ENCODE measurements at regions not wholly inside any gene's neighbourhood (a gene's known extent, or its start where the extent isn't known, plus 50 kb on each side); places are given as distances from the start of the nearest gene placed in this dataset.

DNA sequence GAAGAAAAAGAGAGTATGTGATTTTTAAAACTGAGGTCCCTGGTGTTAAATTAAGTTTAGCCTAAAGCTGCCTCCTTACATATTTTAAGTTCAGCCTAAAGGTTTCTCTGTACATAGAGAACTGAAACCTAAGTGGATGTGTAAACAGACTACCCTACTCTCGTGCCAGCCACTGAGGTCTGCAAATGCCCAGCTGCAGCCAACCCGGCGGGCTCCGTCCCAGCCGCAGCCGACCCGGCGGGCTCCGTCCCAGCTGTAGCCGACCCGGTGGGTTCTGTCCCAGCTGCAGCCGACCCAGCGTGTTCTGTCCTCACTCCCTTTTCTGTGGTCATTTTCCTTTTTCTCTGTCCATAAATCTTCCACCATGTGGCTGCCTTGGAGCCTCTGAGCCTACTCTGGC lies 97.2 kb upstream of the SFSWAP start:
- Mint-ChIP-seq H3K27ac (no peak overlapping the region), H3K4me1 (ENCODE audit: low read depth) (peaks cover 10% of the 10 kb centered on the region), H3K4me3 (no peak overlapping the region), H3K36me3 (ENCODE audit: low read depth) (no peaks in the 10 kb centered on the region), H3K27me3 (ENCODE audit: insufficient read depth) (peaks cover 9% of the 10 kb centered on the region), H3K9me3 (no peaks in the 10 kb centered on the region)
- intact Hi-C loops (cut with micrococcal nuclease): no loop called here
- no peak for DNase-seq (ENCODE audit: low spot score)

DNA sequence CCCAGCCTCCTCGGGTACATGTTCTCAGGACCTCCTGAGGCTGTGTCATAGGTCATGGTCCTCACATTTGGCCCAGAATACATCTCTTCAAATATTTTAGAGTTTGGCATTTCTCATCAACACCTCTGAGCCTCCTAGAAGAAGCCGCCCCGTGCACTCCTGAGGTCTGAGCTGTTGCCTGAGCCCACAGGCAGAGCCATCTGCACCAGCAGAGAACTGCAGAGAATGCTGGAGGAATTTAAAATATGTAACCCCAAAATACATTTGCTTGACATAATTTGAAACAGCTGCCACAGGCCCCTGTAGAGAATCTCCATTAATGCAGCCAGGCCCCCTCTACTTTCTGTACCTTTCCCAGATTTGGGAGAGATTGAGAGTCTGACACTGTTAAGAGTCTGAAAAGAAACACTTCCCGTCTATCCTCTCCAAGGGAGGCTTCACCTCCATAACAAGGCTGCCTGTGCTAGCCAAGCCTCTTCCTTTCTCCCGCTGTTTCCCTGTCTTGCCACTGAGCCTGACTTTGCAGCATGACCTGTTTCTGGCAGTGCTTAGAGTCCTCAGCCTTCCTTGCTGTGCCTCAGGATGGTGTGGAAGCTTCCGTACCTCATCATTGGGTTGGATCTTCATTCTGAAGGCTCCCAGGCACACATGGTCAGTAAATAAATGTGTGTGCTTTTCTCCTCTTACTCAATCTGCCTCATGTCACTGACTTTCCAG lies 95.4 kb upstream of the SFSWAP start:
- intact Hi-C loops (cut with micrococcal nuclease): no loop called here
- Mint-ChIP-seq H3K4me3 (no peak overlapping the region), H3K27me3 (ENCODE audit: insufficient read depth) (peaks cover 13% of the 10 kb centered on the region), H3K9me3 (no peaks in the 10 kb centered on the region), H3K4me1 (ENCODE audit: low read depth) (no peaks in the 10 kb centered on the region), H3K27ac (no peak overlapping the region), H3K36me3 (ENCODE audit: low read depth) (no peaks in the 10 kb centered on the region)
- no peak for DNase-seq (ENCODE audit: low spot score)

DNA sequence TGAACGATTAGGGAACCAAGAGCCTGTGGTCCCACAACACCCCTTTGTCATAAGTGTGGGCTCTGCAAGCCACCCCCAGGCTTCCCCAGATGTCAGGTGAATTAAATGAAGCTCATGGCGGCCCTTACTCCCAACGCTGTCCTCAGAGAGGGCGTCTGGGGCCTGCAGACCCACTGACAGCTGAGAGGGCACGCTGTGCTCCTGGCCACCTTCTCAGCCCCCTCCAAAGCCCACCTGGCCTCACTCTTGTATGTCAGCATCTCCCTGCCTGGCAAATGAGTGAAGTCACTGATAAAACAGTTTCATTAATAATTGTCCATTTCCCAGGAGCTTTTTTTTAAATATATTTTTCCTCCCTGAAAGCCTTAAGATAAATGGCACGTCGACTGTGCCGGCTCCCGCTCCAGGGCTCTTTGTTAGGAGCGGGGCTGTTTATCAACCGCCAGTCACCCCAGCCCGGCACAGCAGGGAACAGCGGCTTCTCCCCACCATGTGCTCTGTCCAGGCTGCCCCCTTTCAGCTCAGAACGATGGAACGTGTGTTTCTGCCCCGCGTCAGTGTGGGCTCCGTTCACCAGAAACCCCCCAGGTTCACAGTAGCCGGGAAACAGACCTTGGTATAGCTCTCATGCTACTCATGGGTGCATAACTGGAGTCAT lies 94.7 kb upstream of the SFSWAP start:
- H3K4me3 Mint-ChIP-seq: no peak overlapping the region
- peaks cover 15% of the 10 kb centered on the region for H3K27me3 Mint-ChIP-seq (ENCODE audit: insufficient read depth)
- DNase-seq (ENCODE audit: low spot score): no peak
- intact Hi-C loops (cut with micrococcal nuclease): no loop called here
- H3K36me3 Mint-ChIP-seq (ENCODE audit: low read depth): no peaks in the 10 kb centered on the region
- no peak overlapping the region for H3K27ac Mint-ChIP-seq
- H3K9me3 Mint-ChIP-seq: no peaks in the 10 kb centered on the region
- H3K4me1 Mint-ChIP-seq (ENCODE audit: low read depth): no peaks in the 10 kb centered on the region

DNA sequence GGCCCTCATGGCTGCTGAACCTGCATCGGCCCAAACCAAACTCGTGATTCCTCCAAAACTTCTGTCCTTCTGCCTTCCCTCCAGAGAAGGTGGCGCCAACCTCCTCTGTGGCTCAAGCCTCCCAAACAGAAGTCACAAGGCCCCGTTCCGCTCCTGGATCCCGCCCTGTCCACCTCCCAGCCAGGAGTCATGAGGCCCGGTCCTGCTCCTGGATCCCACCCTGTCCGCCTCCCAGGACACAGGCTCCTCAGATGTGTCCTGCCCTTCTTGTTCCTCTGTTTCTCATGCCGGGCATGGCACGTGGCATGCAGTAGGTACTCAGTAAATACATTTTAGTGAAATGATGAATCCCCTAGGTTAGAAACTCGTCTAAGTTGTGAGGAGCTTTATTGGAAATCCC lies 94.2 kb upstream of the SFSWAP start:
- no peaks in the 10 kb centered on the region for H3K4me1 Mint-ChIP-seq (ENCODE audit: low read depth)

DNA sequence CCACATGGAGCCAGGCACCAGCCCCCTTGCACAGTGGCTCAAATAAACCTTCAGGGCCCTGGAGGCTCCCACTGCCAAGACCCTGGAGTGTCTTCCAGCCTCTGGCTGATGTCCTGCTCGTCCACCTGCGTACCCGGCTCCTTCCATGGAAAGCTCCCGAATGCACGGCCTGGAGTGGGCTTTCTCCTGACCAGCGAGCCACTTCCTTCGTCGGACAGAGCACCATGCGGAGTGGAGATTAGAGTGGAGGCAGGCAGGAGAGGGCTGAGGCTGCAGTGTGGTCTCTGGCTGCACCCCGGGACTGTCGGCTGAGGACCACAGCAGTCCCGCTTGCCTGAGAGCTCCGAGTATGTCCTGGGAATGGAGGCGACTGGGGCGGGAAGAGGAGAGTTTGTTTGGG lies 93.7 kb upstream of the SFSWAP start:
- Mint-ChIP-seq H3K9me3 (no peaks in the 10 kb centered on the region), H3K4me3 (no peak overlapping the region), H3K36me3 (ENCODE audit: low read depth) (no peaks in the 10 kb centered on the region), H3K27ac (no peak overlapping the region), H3K4me1 (ENCODE audit: low read depth) (no peaks in the 10 kb centered on the region), H3K27me3 (ENCODE audit: insufficient read depth) (peaks cover 15% of the 10 kb centered on the region)
- intact Hi-C loops (cut with micrococcal nuclease): no loop called here
- DNase-seq (ENCODE audit: low spot score): no peak

More for the DNA sequence above, 94.2 kb upstream of the SFSWAP start:
- Mint-ChIP-seq H3K9me3 (no peaks in the 10 kb centered on the region), H3K27me3 (ENCODE audit: insufficient read depth) (peaks cover 15% of the 10 kb centered on the region), H3K27ac (no peak overlapping the region), H3K4me3 (no peak overlapping the region), H3K36me3 (ENCODE audit: low read depth) (no peaks in the 10 kb centered on the region)
- no peak for DNase-seq (ENCODE audit: low spot score)
- intact Hi-C loops (cut with micrococcal nuclease): no loop called here

DNA sequence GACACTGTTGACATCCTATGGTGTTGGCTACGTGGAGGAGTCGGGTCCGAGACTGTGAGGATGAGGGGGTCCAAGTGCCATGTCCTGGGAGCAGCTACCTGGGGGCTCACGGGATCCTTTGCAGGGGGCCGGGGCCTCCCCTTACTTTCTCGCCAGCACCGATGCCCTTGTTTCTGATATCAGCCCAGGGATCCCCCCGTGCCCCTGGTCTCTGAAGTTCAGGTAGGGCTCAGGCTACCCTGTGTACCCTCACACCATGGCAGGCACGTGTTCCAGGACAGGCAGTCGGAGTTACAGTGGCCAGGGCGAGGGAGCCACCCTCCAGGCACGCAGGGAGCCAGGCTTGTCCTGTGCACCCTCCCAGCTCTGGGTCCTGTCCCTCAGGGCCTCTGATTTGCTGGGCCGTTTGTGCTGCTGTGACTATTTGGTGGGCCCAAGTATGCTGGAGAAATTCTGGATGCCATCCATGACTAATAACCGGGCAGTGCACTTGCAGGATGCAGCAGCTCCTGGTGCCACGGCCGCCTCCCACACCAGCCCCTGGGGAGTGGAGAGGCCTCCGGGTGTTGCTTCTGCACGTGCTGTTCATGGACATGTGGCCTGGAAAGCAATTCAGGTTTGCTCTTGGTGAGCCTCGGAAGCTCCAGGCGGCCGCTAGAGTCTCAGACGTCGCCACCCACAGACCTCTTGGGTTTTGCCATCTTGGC lies 93.1 kb upstream of the SFSWAP start:
- Mint-ChIP-seq H3K27ac (no peak overlapping the region), H3K27me3 (ENCODE audit: insufficient read depth) (peaks cover 15% of the 10 kb centered on the region), H3K9me3 (no peaks in the 10 kb centered on the region), H3K36me3 (ENCODE audit: low read depth) (no peaks in the 10 kb centered on the region), H3K4me3 (no peak overlapping the region), H3K4me1 (ENCODE audit: low read depth) (no peaks in the 10 kb centered on the region)
- no peak for DNase-seq (ENCODE audit: low spot score)
- intact Hi-C loops (cut with micrococcal nuclease): no loop called here

DNA sequence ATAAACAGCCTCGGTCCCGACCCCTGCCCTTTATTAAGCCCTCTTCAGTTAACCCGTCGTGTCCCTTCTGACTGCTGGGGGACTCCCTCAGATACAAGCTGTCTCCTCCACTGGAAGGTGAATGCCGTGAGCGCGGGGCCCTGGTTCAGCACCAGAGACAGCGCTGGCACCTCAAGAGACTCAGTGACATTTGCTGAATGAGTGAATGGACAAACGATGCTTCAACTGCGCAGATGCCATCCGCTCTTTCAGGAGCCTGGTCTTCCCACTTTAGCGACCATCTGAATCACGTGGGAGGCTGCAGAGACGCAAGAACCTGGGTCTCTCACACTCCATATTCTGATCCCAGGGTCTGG lies 92.6 kb upstream of the SFSWAP start:
- H3K4me3 Mint-ChIP-seq: no peak overlapping the region

DNA sequence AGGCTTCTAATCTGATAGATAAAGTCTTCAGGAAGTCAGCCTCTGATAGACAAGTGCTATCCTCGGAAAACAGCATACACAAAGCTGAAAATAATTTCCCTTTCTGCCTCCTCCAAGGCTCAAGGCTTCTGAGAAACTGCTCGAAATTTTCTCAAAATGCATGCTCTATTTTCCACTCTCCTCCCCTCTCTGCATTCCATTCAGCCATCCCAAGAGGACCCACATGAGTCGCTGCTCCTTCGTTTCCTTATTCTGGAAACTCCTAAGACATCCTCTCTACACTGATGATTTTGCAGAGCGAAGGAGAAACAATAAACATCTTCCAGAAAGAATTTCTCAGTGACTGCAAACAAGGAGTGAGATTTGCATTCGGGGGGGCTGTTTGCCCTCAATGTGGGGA lies 92.2 kb upstream of the SFSWAP start:
- DNase-seq (ENCODE audit: low spot score): no peak
- H3K27ac Mint-ChIP-seq: no peak overlapping the region
- no peaks in the 10 kb centered on the region for H3K4me1 Mint-ChIP-seq (ENCODE audit: low read depth)
- H3K36me3 Mint-ChIP-seq (ENCODE audit: low read depth): no peaks in the 10 kb centered on the region
- H3K4me3 Mint-ChIP-seq: no peak overlapping the region
- peaks cover 11% of the 10 kb centered on the region for H3K27me3 Mint-ChIP-seq (ENCODE audit: insufficient read depth)
- intact Hi-C loops (cut with micrococcal nuclease): no loop called here
- H3K9me3 Mint-ChIP-seq: no peaks in the 10 kb centered on the region

More for the DNA sequence above, 92.6 kb upstream of the SFSWAP start:
- no peaks in the 10 kb centered on the region for H3K9me3 Mint-ChIP-seq
- intact Hi-C loops (cut with micrococcal nuclease): no loop called here
- H3K36me3 Mint-ChIP-seq (ENCODE audit: low read depth): no peaks in the 10 kb centered on the region
- no peak overlapping the region for H3K27ac Mint-ChIP-seq
- peaks cover 11% of the 10 kb centered on the region for H3K27me3 Mint-ChIP-seq (ENCODE audit: insufficient read depth)
- H3K4me1 Mint-ChIP-seq (ENCODE audit: low read depth): no peaks in the 10 kb centered on the region
- DNase-seq (ENCODE audit: low spot score): no peak

DNA sequence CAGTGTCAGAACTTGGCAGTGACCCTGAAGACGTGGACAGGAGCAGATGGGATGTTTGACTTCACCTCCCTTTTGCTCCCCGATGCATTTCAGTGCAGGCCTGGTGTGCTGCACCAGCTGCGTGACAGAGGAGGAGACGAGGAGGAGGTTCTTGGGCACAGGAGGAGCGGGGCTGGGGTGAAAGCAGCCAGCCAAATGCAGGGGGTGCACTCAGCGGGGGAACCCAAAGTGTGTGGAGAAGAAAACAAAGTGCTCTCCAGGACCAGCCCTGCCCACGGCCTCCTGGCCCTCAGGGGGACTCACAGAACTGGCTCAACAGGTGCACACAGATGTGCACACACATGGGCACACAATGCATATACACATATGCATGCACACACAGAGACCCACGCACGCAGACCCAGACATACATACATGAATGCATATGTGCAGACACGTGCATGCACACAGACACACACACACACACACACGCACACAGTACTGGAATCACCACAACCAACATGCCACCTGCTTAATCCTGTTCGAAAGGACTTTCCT lies 91.7 kb upstream of the SFSWAP start:
- no peaks in the 10 kb centered on the region for H3K4me1 Mint-ChIP-seq (ENCODE audit: low read depth)
- H3K27me3 Mint-ChIP-seq (ENCODE audit: insufficient read depth): peaks cover 11% of the 10 kb centered on the region
- no peak for DNase-seq (ENCODE audit: low spot score)
- no peaks in the 10 kb centered on the region for H3K9me3 Mint-ChIP-seq
- intact Hi-C loops (cut with micrococcal nuclease): no loop called here
- H3K27ac Mint-ChIP-seq: no peak overlapping the region
- H3K4me3 Mint-ChIP-seq: no peak overlapping the region
- no peaks in the 10 kb centered on the region for H3K36me3 Mint-ChIP-seq (ENCODE audit: low read depth)

DNA sequence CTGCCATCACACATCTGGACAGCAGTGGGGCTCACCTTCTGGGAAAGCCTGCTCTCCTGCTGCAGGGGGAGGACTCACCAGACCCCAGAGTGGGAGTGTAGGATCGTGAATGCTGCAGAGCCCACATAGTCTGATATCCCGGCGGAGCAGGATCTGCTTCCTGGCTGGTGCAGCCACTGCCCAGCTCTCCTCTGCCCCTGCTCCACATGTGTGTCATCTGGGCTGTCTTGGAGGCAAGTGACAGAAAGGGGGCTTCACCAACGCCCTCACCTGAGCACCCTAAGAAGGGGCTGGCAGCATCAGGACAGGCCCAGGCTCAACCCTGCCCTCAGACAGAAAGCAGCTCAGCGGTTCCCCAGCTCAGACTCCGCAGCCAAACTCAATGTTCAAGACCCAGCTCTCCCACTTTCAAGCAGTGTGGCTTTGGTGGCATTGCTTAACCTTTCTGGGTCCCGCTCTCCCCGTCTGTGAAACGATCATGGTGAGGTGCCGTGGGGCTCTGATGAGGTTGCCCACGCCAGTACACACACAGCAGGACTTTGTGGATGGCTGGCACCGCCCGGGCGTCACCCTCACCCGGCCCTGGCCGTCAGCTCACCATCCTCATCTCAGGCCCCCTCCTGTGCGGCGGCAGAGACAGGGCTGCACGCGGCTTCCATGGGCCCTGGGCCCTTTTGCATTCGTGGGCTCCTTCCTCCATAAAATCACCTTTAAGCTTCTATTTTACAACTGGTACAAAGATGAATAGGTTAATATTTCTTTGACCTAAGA lies 91.0 kb upstream of the SFSWAP start:
- no peaks in the 10 kb centered on the region for H3K9me3 Mint-ChIP-seq
- H3K27ac Mint-ChIP-seq: no peak overlapping the region
- peaks cover 13% of the 10 kb centered on the region for H3K27me3 Mint-ChIP-seq (ENCODE audit: insufficient read depth)
- no peak overlapping the region for H3K4me3 Mint-ChIP-seq
- no peaks in the 10 kb centered on the region for H3K4me1 Mint-ChIP-seq (ENCODE audit: low read depth)
- no peaks in the 10 kb centered on the region for H3K36me3 Mint-ChIP-seq (ENCODE audit: low read depth)
- no peak for DNase-seq (ENCODE audit: low spot score)
- intact Hi-C loops (cut with micrococcal nuclease): no loop called here

DNA sequence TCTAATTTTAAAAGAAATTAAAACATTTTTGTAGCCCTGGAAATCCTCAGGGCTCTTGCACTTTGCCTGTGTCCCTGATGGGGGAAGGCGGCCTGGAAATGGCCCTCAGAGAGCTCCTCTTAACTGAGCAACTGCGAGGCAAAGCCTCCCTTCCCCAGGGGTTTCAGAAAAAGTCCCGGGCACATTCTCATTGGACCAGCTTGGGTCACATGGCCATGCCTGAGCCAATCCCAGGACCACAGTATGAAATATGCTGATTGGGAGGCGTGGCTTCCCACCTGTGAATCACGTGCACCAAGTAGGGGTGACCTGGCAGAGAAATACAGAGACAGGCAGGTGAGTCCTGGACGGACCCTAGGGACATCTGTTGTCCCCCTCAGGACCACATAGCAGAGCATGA lies 90.4 kb upstream of the SFSWAP start:
- Mint-ChIP-seq H3K27me3 (ENCODE audit: insufficient read depth) (peaks cover 11% of the 10 kb centered on the region), H3K4me1 (ENCODE audit: low read depth) (no peaks in the 10 kb centered on the region), H3K27ac (no peak overlapping the region), H3K9me3 (no peaks in the 10 kb centered on the region), H3K4me3 (no peak overlapping the region), H3K36me3 (ENCODE audit: low read depth) (no peaks in the 10 kb centered on the region)
- no peak for DNase-seq (ENCODE audit: low spot score)
- intact Hi-C loops (cut with micrococcal nuclease): no loop called here

DNA sequence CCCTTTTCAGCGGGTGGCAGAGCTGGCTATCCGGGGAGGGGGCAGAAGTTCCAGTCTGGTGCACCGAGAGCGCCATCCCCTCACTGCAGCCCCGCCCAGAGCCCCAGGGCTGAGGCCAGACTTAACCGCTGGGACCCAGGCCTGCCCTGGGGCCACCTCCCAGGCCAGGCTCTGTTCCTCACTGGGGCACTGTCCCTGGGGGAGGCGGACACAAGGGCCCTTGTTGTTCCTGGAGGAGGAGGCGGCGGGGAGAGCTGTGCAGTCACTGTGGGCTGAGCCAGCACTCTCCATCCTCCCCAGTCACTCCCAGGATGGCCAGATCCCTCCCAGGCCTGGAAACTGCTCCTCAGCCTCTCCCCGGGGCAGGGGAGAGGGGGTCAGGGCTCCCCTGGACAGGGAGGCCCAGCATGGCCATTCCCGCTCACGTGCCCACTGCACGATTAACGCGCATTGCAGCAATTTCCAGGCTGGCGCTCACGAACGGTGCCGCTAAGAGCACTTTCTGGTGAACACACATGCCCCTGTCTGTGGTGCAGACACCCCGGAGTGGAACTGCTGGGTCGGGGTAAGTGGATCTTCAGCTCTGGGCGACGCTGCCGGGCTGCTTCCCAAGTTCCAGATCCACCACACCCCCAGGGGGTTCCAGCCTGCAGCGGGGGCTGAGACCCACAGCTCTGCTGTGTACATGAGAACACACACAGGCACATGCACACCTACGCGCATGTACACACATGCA lies 89.8 kb upstream of the SFSWAP start:
- H3K4me3 Mint-ChIP-seq: no peak overlapping the region
- peaks cover 9% of the 10 kb centered on the region for H3K27me3 Mint-ChIP-seq (ENCODE audit: insufficient read depth)

More for the DNA sequence above, 89.8 kb upstream of the SFSWAP start:
- intact Hi-C loops (cut with micrococcal nuclease): no loop called here
- H3K36me3 Mint-ChIP-seq (ENCODE audit: low read depth): peaks cover under 1% of the 10 kb centered on the region
- DNase-seq (ENCODE audit: low spot score): no peak
- H3K9me3 Mint-ChIP-seq: peaks cover 2% of the 10 kb centered on the region
- no peak overlapping the region for H3K27ac Mint-ChIP-seq
- H3K4me1 Mint-ChIP-seq (ENCODE audit: low read depth): no peaks in the 10 kb centered on the region

All from activated T-helper 1 cell treated with anti-CD3 and anti-CD28 coated beads, Interleukin-12 subunit alpha, Interleukin-12 subunit beta, Interleukin-2, Interleukin-4 antibody, amounts not matched to agents 30 ng/mL and 10 ng/mL and 1 ng/mL, durations not matched to agents 14 hours and 24 hours and 36 hours (primary cell).